ENCODE measurements at regions not wholly inside any gene's neighbourhood (a gene's known extent, or its start where the extent isn't known, plus 50 kb on each side); places are given as distances from the start of the nearest gene placed in this dataset.

DNA sequence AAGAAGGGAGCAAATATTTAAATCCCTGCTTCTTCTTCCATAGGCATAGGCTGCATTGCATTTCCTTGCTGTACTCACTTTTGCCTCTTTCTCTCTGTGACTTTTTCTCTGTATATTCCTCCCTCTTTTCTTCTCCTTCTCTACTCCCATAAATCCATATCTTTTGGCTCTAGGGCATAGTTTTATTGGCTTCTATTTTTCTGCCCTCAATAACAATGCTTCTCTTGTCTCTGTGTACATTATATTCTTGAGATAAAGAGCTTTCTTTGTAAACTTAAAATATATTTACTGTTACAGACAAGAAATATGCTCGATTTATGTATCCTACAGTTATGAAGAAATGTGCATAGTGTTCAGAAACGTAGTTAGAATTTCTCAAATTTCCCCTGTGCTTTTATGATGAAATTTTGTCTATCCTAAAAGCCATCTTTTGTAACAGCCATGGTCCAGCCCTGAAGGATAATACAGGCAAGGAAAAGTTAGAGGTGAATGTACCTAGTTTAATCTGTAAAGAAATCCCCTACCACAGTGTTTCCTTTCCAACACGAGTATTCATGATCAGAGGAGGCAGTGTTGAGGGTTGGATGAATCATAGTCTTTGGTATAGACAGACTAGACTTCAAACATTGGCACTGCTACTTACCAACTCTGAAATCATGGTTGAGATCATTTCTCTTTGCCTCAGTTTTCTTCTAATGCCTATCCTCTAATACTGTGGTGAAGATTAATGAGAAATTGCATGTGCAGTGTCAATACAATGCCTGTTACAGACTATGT lies 173.3 kb upstream of the FAR2 start:
- no peak overlapping the region for H2AFZ ChIP-seq (ENCODE audit: low read depth, low read length)
- H3K27me3 ChIP-seq (ENCODE audit: insufficient read depth, low read depth, low read length) = no peaks in the 10 kb centered on the region
- H3K9me3 ChIP-seq (ENCODE audit: low read length) = no peaks in the 10 kb centered on the region
- H3F3A ChIP-seq (ENCODE audit: insufficient read depth, low read length, poor library complexity, severe bottlenecking) = no peaks in the 10 kb centered on the region
- H3K4me3 ChIP-seq (ENCODE audit: low read length) = no peak overlapping the region
- no peaks in the 10 kb centered on the region for H3K9me2 ChIP-seq (ENCODE audit: insufficient read depth, low read length)
- H3K4me2 ChIP-seq (ENCODE audit: low read length) = no peak overlapping the region
- no peaks in the 10 kb centered on the region for H3K36me3 ChIP-seq (ENCODE audit: insufficient read depth, low read length)
- no peak overlapping the region for H3K27ac ChIP-seq (ENCODE audit: low read length)
- TF ChIP-seq REST (IDR thresholded peaks at IDR 0.05; ENCODE audit: borderline replicate concordance) (no peak), MXI1 (conservative IDR thresholded peaks at IDR 0.05; ENCODE audit: poor library complexity, severe bottlenecking) (no peak)
- no peaks in the 10 kb centered on the region for H4K20me1 ChIP-seq (ENCODE audit: insufficient read depth)
- H3K9ac ChIP-seq (ENCODE audit: low read length) = no peak overlapping the region
- no peaks in the 10 kb centered on the region for H3K79me2 ChIP-seq (replicated peaks; ENCODE audit: insufficient read depth, low read length)

DNA sequence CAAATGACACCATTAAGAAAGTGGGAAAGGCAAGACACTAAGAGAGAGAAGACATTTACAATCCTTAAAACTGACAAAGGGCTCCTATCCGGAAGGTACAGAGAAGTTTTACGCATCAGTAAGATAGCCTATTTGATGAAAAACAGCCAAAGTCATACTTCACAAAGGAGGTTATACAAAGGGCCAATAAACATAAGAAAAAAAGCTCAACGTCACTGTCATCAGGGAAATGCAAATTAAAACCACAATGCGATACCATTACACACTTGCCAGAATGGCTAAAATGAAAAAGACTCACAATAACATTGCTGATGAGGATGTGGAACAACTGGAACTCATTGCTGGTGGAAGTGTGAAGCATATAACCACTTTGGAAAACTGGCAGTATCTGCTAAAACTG lies 168.6 kb upstream of the FAR2 start:
- no peak overlapping the region for H2AFZ ChIP-seq (ENCODE audit: low read depth, low read length)
- no peaks in the 10 kb centered on the region for H3K9me3 ChIP-seq (ENCODE audit: low read length)
- H3K36me3 ChIP-seq (ENCODE audit: insufficient read depth, low read length) = no peaks in the 10 kb centered on the region
- no peak overlapping the region for H3K4me3 ChIP-seq (ENCODE audit: low read length)
- no peaks in the 10 kb centered on the region for H3K9me2 ChIP-seq (ENCODE audit: insufficient read depth, low read length)
- H3K79me2 ChIP-seq (replicated peaks; ENCODE audit: insufficient read depth, low read length) = no peaks in the 10 kb centered on the region
- H4K20me1 ChIP-seq (ENCODE audit: insufficient read depth) = no peaks in the 10 kb centered on the region
- no peaks in the 10 kb centered on the region for H3K27me3 ChIP-seq (ENCODE audit: insufficient read depth, low read depth, low read length)
- no peak overlapping the region for H3K4me2 ChIP-seq (ENCODE audit: low read length)
- H3F3A ChIP-seq (ENCODE audit: insufficient read depth, low read length, poor library complexity, severe bottlenecking) = no peaks in the 10 kb centered on the region
- TF ChIP-seq POLR2AphosphoS5 (IDR thresholded peaks at IDR 0.05) (no peak), EZH2 (IDR thresholded peaks at IDR 0.05; ENCODE audit: borderline replicate concordance, insufficient read depth, low read length, poor library complexity, severe bottlenecking) (no peak), SMC3 (conservative IDR thresholded peaks at IDR 0.05; ENCODE audit: poor library complexity) (no peak), CTCF (IDR thresholded peaks at IDR 0.05; ENCODE audit: poor library complexity, severe bottlenecking) (no peak), TAF1 (IDR thresholded peaks at IDR 0.05; ENCODE audit: low read depth) (no peak), REST (IDR thresholded peaks at IDR 0.05; ENCODE audit: borderline replicate concordance) (no peak), MXI1 (conservative IDR thresholded peaks at IDR 0.05; ENCODE audit: poor library complexity, severe bottlenecking) (no peak), RAD21 (conservative IDR thresholded peaks at IDR 0.05) (no peak), EP300 (conservative IDR thresholded peaks at IDR 0.05; ENCODE audit: poor library complexity, severe bottlenecking) (no peak)
- H3K27ac ChIP-seq (ENCODE audit: low read length) = no peak overlapping the region
- H3K9ac ChIP-seq (ENCODE audit: low read length) = no peak overlapping the region
